ENCODE measurements at regions not wholly inside any gene's neighbourhood (a gene's known extent, or its start where the extent isn't known, plus 50 kb on each side); places are given as distances from the start of the nearest gene placed in this dataset.

DNA sequence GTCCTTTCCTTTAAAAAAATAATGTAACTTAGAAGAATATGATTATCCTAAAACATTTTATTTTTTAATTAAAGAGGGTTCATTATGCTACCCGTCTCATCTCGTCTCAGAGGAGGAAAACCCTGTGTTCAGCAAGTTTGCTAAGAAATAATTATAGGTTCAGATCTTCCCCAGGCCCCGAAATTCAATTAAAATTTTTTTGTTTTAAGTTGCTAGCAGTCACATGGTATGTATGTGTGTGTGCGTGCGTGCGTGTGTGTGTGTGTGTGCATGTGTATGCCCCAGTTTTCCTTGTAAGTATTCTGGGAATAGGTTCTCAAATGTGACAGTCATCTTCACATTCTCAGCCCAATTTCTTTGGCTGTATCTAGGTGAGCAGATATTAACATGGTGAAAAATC lies 86.6 kb upstream of the HOXC13 start:
- TF ChIP-seq, protein P1, sequence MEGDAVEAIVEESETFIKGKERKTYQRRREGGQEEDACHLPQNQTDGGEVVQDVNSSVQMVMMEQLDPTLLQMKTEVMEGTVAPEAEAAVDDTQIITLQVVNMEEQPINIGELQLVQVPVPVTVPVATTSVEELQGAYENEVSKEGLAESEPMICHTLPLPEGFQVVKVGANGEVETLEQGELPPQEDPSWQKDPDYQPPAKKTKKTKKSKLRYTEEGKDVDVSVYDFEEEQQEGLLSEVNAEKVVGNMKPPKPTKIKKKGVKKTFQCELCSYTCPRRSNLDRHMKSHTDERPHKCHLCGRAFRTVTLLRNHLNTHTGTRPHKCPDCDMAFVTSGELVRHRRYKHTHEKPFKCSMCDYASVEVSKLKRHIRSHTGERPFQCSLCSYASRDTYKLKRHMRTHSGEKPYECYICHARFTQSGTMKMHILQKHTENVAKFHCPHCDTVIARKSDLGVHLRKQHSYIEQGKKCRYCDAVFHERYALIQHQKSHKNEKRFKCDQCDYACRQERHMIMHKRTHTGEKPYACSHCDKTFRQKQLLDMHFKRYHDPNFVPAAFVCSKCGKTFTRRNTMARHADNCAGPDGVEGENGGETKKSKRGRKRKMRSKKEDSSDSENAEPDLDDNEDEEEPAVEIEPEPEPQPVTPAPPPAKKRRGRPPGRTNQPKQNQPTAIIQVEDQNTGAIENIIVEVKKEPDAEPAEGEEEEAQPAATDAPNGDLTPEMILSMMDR (conservative IDR thresholded peaks at IDR 0.05), result no peak
- no peaks in the 10 kb centered on the region for H3K36me3 Mint-ChIP-seq (ENCODE audit: insufficient read depth in 1 of 3, low read depth in 3 of 3)
- H3K56ac ChIP-seq (ENCODE audit: insufficient read length, low read depth, low read length), result no peak overlapping the region
- no peaks in the 10 kb centered on the region for H3K79me2 ChIP-seq (ENCODE audit: insufficient read depth, low read length)
- no peak overlapping the region for H3K27ac Mint-ChIP-seq
- no peak overlapping the region for H4K5ac ChIP-seq (ENCODE audit: insufficient read length, low read depth, low read length)
- H3K27ac ChIP-seq (ENCODE audit: insufficient read length, low read depth, low read length), result no peak overlapping the region
- no peaks in the 10 kb centered on the region for H3K4me1 Mint-ChIP-seq
- no peak overlapping the region for H3K4ac ChIP-seq (ENCODE audit: low read depth, low read length)
- no peak overlapping the region for H4K91ac ChIP-seq (ENCODE audit: insufficient read length, low read depth, low read length)
- H2BK120ac ChIP-seq (ENCODE audit: low read depth, low read length, poor library complexity, severe bottlenecking), result no peak overlapping the region
- DNase-seq, result no peak
- H3K27me3 Mint-ChIP-seq (ENCODE audit: low read depth), result peaks cover 41% of the 10 kb centered on the region
- no peaks in the 10 kb centered on the region for H3K9me3 ChIP-seq (ENCODE audit: control insufficient read depth, low read depth, low read length)
- no peak overlapping the region for H3T11ph ChIP-seq (ENCODE audit: low read length)
- H2AK5ac ChIP-seq (ENCODE audit: insufficient read length, low read length), result no peak overlapping the region
- H3K9ac ChIP-seq (ENCODE audit: extremely low read depth, insufficient read length, low read length), result no peak overlapping the region
- no CpG with 5 or more reads among the region's 6 CpGs for WGBS (ENCODE audit: extremely low coverage, insufficient read length, low lambda C conversion rate)
- no peaks in the 10 kb centered on the region for H4K20me1 ChIP-seq (ENCODE audit: control insufficient read depth, insufficient read depth, insufficient read length)
- no peak overlapping the region for H2BK15ac ChIP-seq (ENCODE audit: low read depth, low read length)
- no peak overlapping the region for H2BK20ac ChIP-seq (ENCODE audit: low read depth, low read length, poor library complexity, severe bottlenecking)
- no peak overlapping the region for H3K18ac ChIP-seq (ENCODE audit: insufficient read length, low read depth, low read length)
- no peak overlapping the region for H3K23ac ChIP-seq (ENCODE audit: insufficient read length, low read depth, low read length)
- H3K27me3 ChIP-seq (ENCODE audit: insufficient read depth, low read length), result no peaks in the 10 kb centered on the region
- H2BK5ac ChIP-seq (ENCODE audit: insufficient read length, low read length), result no peak overlapping the region
- no peaks in the 10 kb centered on the region for H3K9me3 Mint-ChIP-seq
- no peaks in the 10 kb centered on the region for H3K23me2 ChIP-seq (ENCODE audit: insufficient read length, low read depth, low read length, poor library complexity, severe bottlenecking)
- no peak overlapping the region for H2AFZ ChIP-seq (ENCODE audit: low read length)
- no peak overlapping the region for H4K8ac ChIP-seq (replicated peaks; ENCODE audit: insufficient read length, low read depth, low read length)
- H3K4me1 ChIP-seq (ENCODE audit: insufficient read depth, low read length), result no peaks in the 10 kb centered on the region
- H2BK12ac ChIP-seq (ENCODE audit: insufficient read length, low read depth, low read length), result no peak overlapping the region
- no peak overlapping the region for H3K14ac ChIP-seq (ENCODE audit: insufficient read depth, low read length)
- H3K4me2 ChIP-seq (ENCODE audit: insufficient read depth, insufficient read length, low read length), result no peak overlapping the region
- H3K4me3 Mint-ChIP-seq, result no peak overlapping the region
- no peaks in the 10 kb centered on the region for H3K79me1 ChIP-seq (ENCODE audit: insufficient read depth, low read depth, low read length, poor library complexity, severe bottlenecking)
